GM12878 (cell line): ENCODE measurements at regions not wholly inside any gene's neighbourhood (a gene's known extent, or its start where the extent isn't known, plus 50 kb on each side); places are given as distances from the start of the nearest gene placed in this dataset.

Experiments
- ATAC-seq: fragments of 200-7000 bp; cut with Tn5 transposase; 3 replicates; pipeline ENCODE4 v1.9.1; 2020; ENCODE audit warnings: mild to moderate bottlenecking, moderate library complexity
- BruUV-seq: library from RNA; stranded (reverse); fragments of 400-500 nt; replicated peaks from 2 replicates; lab custom pipeline; 2021; lab: Mats Ljungman, UMichigan
- CTCF ChIA-PET: fragments of 300-600 bp; sonication (Branson Sonifier 250); formaldehyde crosslinking; extraction: SDS; loops from one replicate; lab custom pipeline; 2021; ENCODE audit warnings: inconsistent platforms; lab: Yijun Ruan, JAX
- POLR2A ChIA-PET: fragments of 350-600 bp; formaldehyde crosslinking; extraction: SDS; loops from one replicate; lab custom pipeline; 2021; ENCODE audit warnings: inconsistent platforms; lab: Charles Lee
- RAD21 ChIA-PET: fragments of 300-600 bp; sonication (Branson Sonifier 250); formaldehyde crosslinking; loops from one replicate; lab custom pipeline; 2023; ENCODE audit warnings: antibody characterized with exemption; ENCODE audit not compliant: unreplicated experiment; lab: Charles Lee
- SMC1A ChIA-PET: fragments of 300-600 bp; sonication (Branson Sonifier 250); formaldehyde crosslinking; loops from one replicate; lab custom pipeline; 2023; ENCODE audit not compliant: unreplicated experiment, uncharacterized antibody; lab: Charles Lee
- DNase-seq: peaks from one replicate; pipeline ENCODE4 v3.0.0-alpha.2; 2011; ENCODE audit warnings: low read depth, low spot score
- FAIRE-seq: peaks from 3 replicates; lab custom pipeline; 2011; peaks lifted over from hg19 to GRCh38; lab: Jason Lieb, UNC
- H2AFZ ChIP-seq: 2 replicates; pipeline ENCODE4 v1.6.0; 2011; ENCODE audit warnings: low read depth, low read length, control low read depth; ENCODE audit not compliant: control insufficient read depth
- H3K27ac ChIP-seq: 2 replicates; pipeline ENCODE4 v1.5.1; 2011; ENCODE audit warnings: control low read depth; ENCODE audit not compliant: control insufficient read depth, insufficient read depth
- H3K27me3 ChIP-seq, 2 experiments: replicated peaks in 1 of 2; 2 replicates each; pipeline versions ENCODE4 v1.6.0 to v1.6.1; 2011; ENCODE audit warnings: low read length in 1 of 2; ENCODE audit not compliant: control insufficient read depth in 2 of 2, insufficient read depth in 2 of 2
- H3K36me3 ChIP-seq, 2 experiments: 2 replicates each; pipeline ENCODE4 v1.5.1; 2011; ENCODE audit warnings: low read length in 1 of 2; ENCODE audit not compliant: control insufficient read depth in 2 of 2, insufficient read depth in 2 of 2
- H3K4me1 ChIP-seq: 2 replicates; pipeline ENCODE4 v1.6.1; 2011; ENCODE audit warnings: mild to moderate bottlenecking, low read length, moderate library complexity, mixed read lengths; ENCODE audit not compliant: control insufficient read depth, insufficient read depth
- H3K4me2 ChIP-seq: 2 replicates; pipeline ENCODE4 v1.6.0; 2011; ENCODE audit warnings: control low read depth; ENCODE audit not compliant: control insufficient read depth, insufficient read depth
- H3K4me3 ChIP-seq: fragments of 200-600 bp; sonication (generic); 2 replicates; pipeline ENCODE4 v1.5.1; 2016
- H3K79me2 ChIP-seq: 2 replicates; pipeline ENCODE4 v1.6.0; 2011; ENCODE audit warnings: low read length; ENCODE audit not compliant: control insufficient read depth, insufficient read depth
- H3K9ac ChIP-seq: 2 replicates; pipeline ENCODE4 v1.8.0; 2011; ENCODE audit warnings: low read length, control low read depth, mixed read lengths; ENCODE audit not compliant: control insufficient read depth, insufficient read depth
- H3K9me3 ChIP-seq: replicated peaks from 3 replicates; pipeline ENCODE4 v1.5.1; 2011; ENCODE audit warnings: mild to moderate bottlenecking, low read length; ENCODE audit not compliant: control insufficient read depth, insufficient read depth
- H4K20me1 ChIP-seq: 2 replicates; pipeline ENCODE4 v1.6.0; 2011; ENCODE audit not compliant: control insufficient read depth, insufficient read depth
- ATF3 ChIP-seq: IDR thresholded peaks from 2 replicates; pipeline ENCODE4 v1.6.1; 2011; ENCODE audit warnings: low read depth, mild to moderate bottlenecking, low read length, moderate library complexity, borderline replicate concordance; ENCODE audit errors: extremely low read depth
- BRCA1 ChIP-seq: IDR thresholded peaks from 2 replicates; pipeline ENCODE4 v1.6.1; 2011; ENCODE audit warnings: low read depth, low read length, improper control_type of control experiment
- CBX3 ChIP-seq: fragments of 200-600 bp; sonication (generic); IDR thresholded peaks from 2 replicates; pipeline ENCODE4 v1.6.1; 2016; ENCODE audit warnings: low read depth, borderline replicate concordance
- CHD4 ChIP-seq: fragments of 200-600 bp; sonication (generic); IDR thresholded peaks from 2 replicates; pipeline ENCODE4 v1.6.1; 2016; ENCODE audit warnings: mild to moderate bottlenecking
- CREM ChIP-seq: IDR thresholded peaks from 2 replicates; pipeline ENCODE4 v1.6.1; 2014; ENCODE audit warnings: antibody characterized with exemption, low read depth
- E2F4 ChIP-seq: IDR thresholded peaks from 2 replicates; pipeline ENCODE4 v1.6.1; 2012; ENCODE audit warnings: low read depth, low read length, improper control_type of control experiment
- IRF3 ChIP-seq: fragments of 450-650 bp; IDR thresholded peaks from 2 replicates; pipeline ENCODE4 v1.6.1; 2014; ENCODE audit warnings: mild to moderate bottlenecking
- JUND ChIP-seq: IDR thresholded peaks from 2 replicates; pipeline ENCODE4 v1.6.1; 2012; ENCODE audit warnings: low read depth, mild to moderate bottlenecking, low read length, improper control_type of control experiment, moderate library complexity
- NR2F1 ChIP-seq: fragments of 450-650 bp; conservative IDR thresholded peaks from 2 replicates; pipeline ENCODE4 v1.6.1; 2017; ENCODE audit warnings: mild to moderate bottlenecking
- PAX5 ChIP-seq: IDR thresholded peaks from 2 replicates; pipeline ENCODE4 v1.6.1; 2011; ENCODE audit warnings: low read depth, low read length, borderline replicate concordance
- RFX5 ChIP-seq: IDR thresholded peaks from 2 replicates; pipeline ENCODE4 v1.6.1; 2011; ENCODE audit warnings: low read depth, low read length, improper control_type of control experiment
- RUNX3 ChIP-seq: IDR thresholded peaks from 2 replicates; pipeline ENCODE4 v1.6.1; 2012; ENCODE audit warnings: low read length, inconsistent platforms
- SIN3A ChIP-seq: IDR thresholded peaks from 2 replicates; pipeline ENCODE4 v1.6.1; 2012; ENCODE audit warnings: low read depth, low read length, improper control_type of control experiment
- SMAD5 ChIP-seq: IDR thresholded peaks from 2 replicates; pipeline ENCODE4 v1.6.1; 2016; ENCODE audit warnings: antibody characterized with exemption, low read depth
- STAT3 ChIP-seq: IDR thresholded peaks from 2 replicates; pipeline ENCODE4 v1.6.1; 2011; ENCODE audit warnings: low read depth, low read length, improper control_type of control experiment
- TBL1XR1 ChIP-seq: IDR thresholded peaks from 2 replicates; pipeline ENCODE4 v1.6.1; 2012; ENCODE audit warnings: low read depth, low read length, improper control_type of control experiment
- USF2 ChIP-seq: IDR thresholded peaks from 2 replicates; pipeline ENCODE4 v1.6.1; 2011; ENCODE audit warnings: low read depth, low read length, improper control_type of control experiment, borderline replicate concordance
- ZBTB4 ChIP-seq: fragments of 450-650 bp; formaldehyde crosslinking; IDR thresholded peaks from 2 replicates; pipeline ENCODE4 v1.4.0; 2022; ENCODE audit warnings: mild to moderate bottlenecking, moderate library complexity
- ZNF274 ChIP-seq: IDR thresholded peaks from one replicate; pipeline ENCODE4 v1.8.0; 2011; ENCODE audit not compliant: insufficient read length, insufficient read depth
- ZZZ3 ChIP-seq: IDR thresholded peaks from 2 replicates; pipeline ENCODE4 v1.6.1; 2011; ENCODE audit warnings: low read depth; ENCODE audit not compliant: control insufficient read depth, insufficient read length
- WGBS: methylation state at CpG from one replicate; pipeline ENCODE4 v1.1.6; 2016; ENCODE audit warnings: low lambda C conversion rate; ENCODE audit not compliant: insufficient replicate concordance, insufficient coverage; ENCODE audit errors: missing lambda C conversion rate; 5-methylcytosine and 5-hydroxymethylcytosine counted together
- in situ Hi-C: fragments of 300-500 bp; cut with MboI; formaldehyde crosslinking; loops from 9 replicates; pipeline ENCODE4 v1.14.3; 2018; ENCODE audit warnings: mixed read lengths
- intact Hi-C: fragments of 100-400 bp; cut with micrococcal nuclease; formaldehyde crosslinking; loops from one replicate; pipeline ENCODE4 v1.14.2; 2022; ENCODE audit not compliant: unreplicated experiment

GRCh38 chr6:105907991-105908390 is 178.1 kb upstream of the PRDM1 start (continued):
- TF ChIP-seq USF2 (no peak), BRCA1 (no peak), CHD4 (no peak), CBX3 (no peak), PAX5 (no peak), IRF3 (no peak), ZNF274 (no peak), SMAD5 (no peak)

GRCh38 chr6:105907301-105907700 is 178.8 kb upstream of the PRDM1 start:
- ChIA-PET RAD21 (no interaction called here), POLR2A (no interaction called here), CTCF (no interaction called here), SMC1A (interaction anchor here (0.9 to 2.0 kb wide), 2 partner anchors 14 to 33 kb away, joined by 3 to 5 read pairs; no protein-coding TSS in a partner anchor)
- ATAC-seq (no peak), FAIRE-seq (no peak), DNase-seq (no peak)
- in situ Hi-C loops = no loop called here
- intact Hi-C loops = no loop called here
- BruUV-seq = no TSS peak
- Histone ChIP-seq H3K4me2 (no peak overlapping the region), H2AFZ (no peak overlapping the region), H3K9ac (no peak overlapping the region), H4K20me1 (no peaks in the 10 kb centered on the region), H3K9me3 (no peaks in the 10 kb centered on the region), H3K4me3 (no peak overlapping the region), H3K36me3 (no peaks in the 10 kb centered on the region), H3K27me3 (no peaks in the 10 kb centered on the region; a peak in 1 of 4 replicates), H3K4me1 (no peaks in the 10 kb centered on the region), H3K79me2 (no peaks in the 10 kb centered on the region), H3K27ac (no peak overlapping the region)
- 94% methylated on average over 2 of the region's 2 CpGs for WGBS
- no peak for TF ChIP-seq NR2F1
- TF ChIP-seq ATF3 = no peak
- TF ChIP-seq ZNF274 = no peak
- TF ChIP-seq ZZZ3 = no peak
- TF ChIP-seq SIN3A = no peak
- no peak for TF ChIP-seq TBL1XR1
- TF ChIP-seq JUND = no peak
- no peak for TF ChIP-seq CREM
- TF ChIP-seq RUNX3 = no peak
- no peak for TF ChIP-seq STAT3
- no peak for TF ChIP-seq E2F4
- no peak for TF ChIP-seq ZBTB4 (CRISPR knock-in tag)
- no peak for TF ChIP-seq RFX5
